HepG2 (cell line): ENCODE measurements at regions not wholly inside any gene's neighbourhood (a gene's known extent, or its start where the extent isn't known, plus 50 kb on each side); places are given as distances from the start of the nearest gene placed in this dataset.

Experiments used
- ATAC-seq: fragments of 200-7000 bp; cut with Tn5 transposase; 3 replicates; pipeline ENCODE4 v1.9.1; 2020; ENCODE audit warnings: mild to moderate bottlenecking, moderate library complexity
- BruUV-seq: library from RNA; stranded (reverse); fragments of 400-500 nt; replicated peaks from 2 replicates; lab custom pipeline; 2021; lab: Mats Ljungman, UMichigan
- CTCF ChIA-PET: fragments of 300-600 bp; formaldehyde crosslinking; extraction: SDS; loops from one replicate; lab custom pipeline; 2021; ENCODE audit warnings: low total read pairs, inconsistent platforms, low intra/inter-chr PET ratio; lab: Yijun Ruan, JAX
- POLR2A ChIA-PET: fragments of 350-600 bp; sonication (Branson Sonifier 250); formaldehyde crosslinking; loops from one replicate; lab custom pipeline; 2020; ENCODE audit warnings: antibody characterized with exemption, inconsistent platforms; lab: Yijun Ruan, JAX
- DNase-seq: peaks from one replicate; pipeline ENCODE4 v3.0.0-alpha.2; 2015; ENCODE audit warnings: low spot score
- FAIRE-seq: peaks from 3 replicates; lab custom pipeline; 2011; peaks lifted over from hg19 to GRCh38; lab: Jason Lieb, UNC
- H2AFZ ChIP-seq: one replicate; pipeline ENCODE4 v1.6.1; 2011; ENCODE audit warnings: low read length, inconsistent platforms
- H3K27ac ChIP-seq: fragments of 300-600 bp; 3 replicates; pipeline ENCODE4 v1.8.0; 2011; ENCODE audit warnings: mixed run types, mild to moderate bottlenecking, mixed read lengths, low read length, inconsistent platforms; ENCODE audit not compliant: insufficient read depth; ENCODE audit errors: extremely low read length
- H3K27me3 ChIP-seq, 2 experiments: fragments of 200-600 bp in 1 of 2; 2 replicates in 1 of 2; 3 replicates in 1 of 2; pipeline versions ENCODE4 v1.6.0 to v1.8.0; 2011; ENCODE audit warnings: low read length in 2 of 2, mild to moderate bottlenecking in 2 of 2, moderate library complexity in 2 of 2, inconsistent platforms in 1 of 2; ENCODE audit not compliant: insufficient read depth in 2 of 2, control insufficient read depth in 1 of 2
- H3K36me3 ChIP-seq, 2 experiments: fragments of 200-600 bp in 1 of 2; replicated peaks in 1 of 2; 2 replicates in 1 of 2; 3 replicates in 1 of 2; pipeline versions ENCODE4 v1.5.1 to v1.8.0; 2011; ENCODE audit warnings: low read length in 2 of 2, inconsistent platforms in 1 of 2; ENCODE audit not compliant: insufficient read depth in 2 of 2, control insufficient read depth in 1 of 2
- H3K4me1 ChIP-seq: 2 replicates; pipeline ENCODE4 v1.5.1; 2012; ENCODE audit warnings: low read length, inconsistent platforms; ENCODE audit not compliant: insufficient read depth
- H3K4me2 ChIP-seq: 2 replicates; pipeline ENCODE4 v1.6.0; 2011; ENCODE audit warnings: low read depth, low read length, inconsistent platforms
- H3K4me3 ChIP-seq, 3 experiments: fragments of 200-600 bp in 1 of 3; sonication (generic), shearing (Covaris generic) in 1 of 3; replicated peaks in 1 of 3; 2 replicates each; pipeline ENCODE4 v1.5.1; 2011 to 2016; ENCODE audit warnings: low read length in 3 of 3, inconsistent platforms in 2 of 3, low read depth in 2 of 3, mild to moderate bottlenecking in 2 of 3, control low read depth in 1 of 3, mixed read lengths in 1 of 3; ENCODE audit not compliant: insufficient read depth in 1 of 3
- H3K79me2 ChIP-seq: one replicate; pipeline ENCODE4 v1.6.1; 2011; ENCODE audit warnings: low read length, inconsistent platforms; ENCODE audit not compliant: insufficient read depth
- H3K9ac ChIP-seq: 2 replicates; pipeline ENCODE4 v1.6.0; 2011; ENCODE audit warnings: mild to moderate bottlenecking, low read depth, low read length, inconsistent platforms; ENCODE audit not compliant: insufficient read depth
- H3K9me3 ChIP-seq: 2 replicates; pipeline ENCODE4 v1.5.1; 2012; ENCODE audit warnings: mild to moderate bottlenecking, low read length
- H4K20me1 ChIP-seq: 2 replicates; pipeline ENCODE4 v1.6.0; 2011; ENCODE audit warnings: inconsistent platforms, mild to moderate bottlenecking, low read length, moderate library complexity; ENCODE audit not compliant: insufficient read depth
- ADNP ChIP-seq: sonication (generic); formaldehyde crosslinking; IDR thresholded peaks from 2 replicates; pipeline ENCODE4 v1.4.0; 2020; ENCODE audit warnings: missing genetic modification reagents
- ARID4A ChIP-seq: sonication (generic); formaldehyde crosslinking; IDR thresholded peaks from 2 replicates; pipeline ENCODE4 v1.5.0; 2020; ENCODE audit warnings: mild to moderate bottlenecking, missing genetic modification reagents, borderline replicate concordance
- MTF1 ChIP-seq: sonication (generic); formaldehyde crosslinking; IDR thresholded peaks from 2 replicates; pipeline ENCODE4 v1.5.0; 2020; ENCODE audit warnings: missing genetic modification reagents
- NR3C1 ChIP-seq: sonication (generic); formaldehyde crosslinking; IDR thresholded peaks from 2 replicates; pipeline ENCODE4 v1.4.0; 2020; ENCODE audit warnings: missing genetic modification reagents
- PHB2 ChIP-seq: fragments of 450-650 bp; IDR thresholded peaks from 2 replicates; pipeline ENCODE4 v1.6.1; 2018; ENCODE audit not compliant: partially characterized antibody
- SRSF9 ChIP-seq: fragments of 200-400 bp; formaldehyde crosslinking; IDR thresholded peaks from 2 replicates; pipeline ENCODE4 v1.6.1; 2018; ENCODE audit warnings: borderline replicate concordance, mild to moderate bottlenecking, low read depth, low read length; ENCODE audit not compliant: insufficient read depth, poor library complexity, severe bottlenecking
- ZBTB40 ChIP-seq, 2 experiments: fragments of 450-650 bp in 1 of 2; sonication (generic) in 1 of 2; formaldehyde crosslinking in 1 of 2; IDR thresholded peaks; 2 replicates each; pipeline versions ENCODE4 v1.6.1 to v1.8.0; 2016 to 2022; ENCODE audit warnings: antibody characterized with exemption in 1 of 2, mild to moderate bottlenecking in 1 of 2, missing genetic modification reagents in 1 of 2
- ZKSCAN5 ChIP-seq: sonication (generic); formaldehyde crosslinking; IDR thresholded peaks from 2 replicates; pipeline ENCODE4 v1.5.1; 2020; ENCODE audit warnings: mild to moderate bottlenecking, missing genetic modification reagents
- in situ Hi-C: cut with HindIII; loops from 2 replicates; pipeline ENCODE4 v1.10.0; 2017; ENCODE audit warnings: low pct_unique_long_range_greater_than_20kb; ENCODE audit not compliant: extremely low pct_ligation_motif_present
- intact Hi-C: fragments of 100-400 bp; cut with micrococcal nuclease; formaldehyde crosslinking; loops from one replicate; pipeline ENCODE4 v1.10.0; 2022; ENCODE audit not compliant: unreplicated experiment

- TF ChIP-seq PHB2 (no peak), ADNP (no peak), MTF1 (CRISPR knock-in tag) (no peak), ZBTB40 (IDR thresholded peaks at IDR 0.05) (no peak), ZBTB40 (CRISPR knock-in tag; IDR thresholded peaks at IDR 0.05) (no peak), ARID4A (CRISPR knock-in tag) (no peak), ZKSCAN5 (CRISPR knock-in tag) (no peak), NR3C1 (CRISPR knock-in tag) (no peak), SRSF9 (no peak)
- TF ChIP-seq, all 625 proteins: peak for 0
- CTCF ChIA-PET = no interaction called here
- no peak overlapping the region for H3K4me2 ChIP-seq
- no peaks in the 10 kb centered on the region for H3K36me3 ChIP-seq
- 0 out of 2 replicates have a peak, but pooled peaks cover 4% of the 10 kb centered on the region for H3K9me3 ChIP-seq
- H3K9ac ChIP-seq = no peak overlapping the region
- no peaks in the 10 kb centered on the region for H3K4me1 ChIP-seq
- H3K79me2 ChIP-seq = no peaks in the 10 kb centered on the region
- FAIRE-seq (no peak), DNase-seq (no peak), ATAC-seq (no peak)
- POLR2A ChIA-PET = no interaction called here
- H3K27ac ChIP-seq = no peak overlapping the region
- no peaks in the 10 kb centered on the region for H4K20me1 ChIP-seq
- H2AFZ ChIP-seq = no peak overlapping the region
- BruUV-seq = no TSS peak
- no peaks in the 10 kb centered on the region for H3K27me3 ChIP-seq
- intact Hi-C loops (no loop called here), in situ Hi-C loops (no loop called here)
- H3K4me3 ChIP-seq = no peak overlapping the region
Measured at GRCh38 chr5:97891971-97892370, 708.9 kb upstream of the RIOK2 start.
